ENCODE measurements at regions not wholly inside any gene's neighbourhood (a gene's known extent, or its start where the extent isn't known, plus 50 kb on each side); places are given as distances from the start of the nearest gene placed in this dataset.

GRCh38 chr3:168495932-168496331 is 400.2 kb upstream of the GOLIM4 start:
- no peak for DNase-seq

DNA sequence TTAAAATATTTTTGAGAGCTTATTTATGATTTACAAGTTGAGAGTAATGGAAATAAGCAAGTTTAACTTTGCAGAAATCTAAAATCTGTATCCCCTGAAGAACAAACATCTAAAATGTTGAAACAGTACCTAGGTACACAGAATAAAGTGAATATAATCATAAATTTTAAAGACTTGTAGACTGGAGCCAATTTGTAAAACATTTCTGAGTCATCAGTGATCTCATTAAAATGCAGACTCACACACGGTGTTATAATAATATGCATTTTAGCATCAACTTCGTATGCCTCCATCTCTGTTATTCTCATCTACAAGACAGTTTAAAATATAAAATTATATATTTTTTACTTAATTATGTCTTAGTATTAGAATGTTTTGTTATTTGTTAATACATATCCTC is 399.5 kb upstream of the GOLIM4 start:
- no peak for DNase-seq

DNA sequence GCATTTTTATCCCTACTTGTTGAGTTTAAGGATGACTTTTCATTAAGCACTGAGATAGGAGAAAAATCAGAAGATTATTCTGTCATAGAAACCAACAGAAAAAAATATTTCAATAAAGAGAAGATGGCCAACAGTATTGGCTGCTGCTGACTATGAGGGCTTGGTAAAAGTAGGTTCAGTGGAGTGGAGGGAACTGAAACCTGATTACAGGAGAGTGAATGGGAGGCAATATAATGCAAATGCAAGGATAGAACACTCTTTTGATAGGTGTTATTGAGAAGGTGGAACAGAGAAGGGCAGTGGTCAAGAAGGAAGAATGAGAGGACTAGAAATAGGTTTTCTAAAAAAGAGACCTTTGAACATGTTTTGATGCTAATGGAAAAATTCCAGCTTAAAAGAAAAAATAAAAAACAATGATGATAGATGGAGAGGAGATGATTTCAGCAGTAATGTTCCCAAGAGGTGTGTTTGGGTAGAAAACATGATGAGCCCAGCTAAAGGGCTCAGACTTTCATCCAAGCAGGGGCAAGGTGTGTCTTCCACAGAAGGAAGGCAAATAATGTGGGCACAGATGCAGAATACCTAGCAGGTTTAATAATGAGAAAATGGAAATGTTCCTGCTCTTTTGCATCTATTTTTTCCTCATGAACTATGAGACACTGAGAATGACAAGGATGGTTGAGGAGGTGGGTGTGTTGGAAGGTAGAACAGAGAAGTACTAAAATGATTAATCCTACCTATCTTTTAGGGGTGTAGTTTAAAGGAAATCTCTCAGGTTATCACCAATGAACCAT is 397.9 kb upstream of the GOLIM4 start:
- DNase-seq: no peak

DNA sequence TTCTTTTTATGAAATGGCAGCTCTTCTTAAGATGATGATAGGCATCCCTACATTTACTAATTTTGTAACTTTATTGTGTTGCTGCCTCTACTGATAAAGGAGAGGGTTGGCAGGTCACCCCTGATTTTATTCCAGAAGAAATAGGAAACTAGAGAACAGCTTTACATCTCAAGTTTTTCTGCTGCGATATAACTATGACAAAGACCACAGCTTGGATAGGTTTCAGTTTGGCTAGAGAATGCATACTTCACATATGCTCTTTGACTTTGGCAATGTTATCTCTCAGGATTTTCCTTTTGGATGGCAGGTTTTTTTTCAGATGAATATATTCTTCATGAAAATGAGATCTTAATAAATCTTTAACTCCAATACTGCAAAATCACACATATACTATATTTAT is 395.3 kb upstream of the GOLIM4 start:
- DNase-seq: no peak

GRCh38 chr3:168489301-168489700 is 393.6 kb upstream of the GOLIM4 start:
- DNase-seq: no peak

DNA sequence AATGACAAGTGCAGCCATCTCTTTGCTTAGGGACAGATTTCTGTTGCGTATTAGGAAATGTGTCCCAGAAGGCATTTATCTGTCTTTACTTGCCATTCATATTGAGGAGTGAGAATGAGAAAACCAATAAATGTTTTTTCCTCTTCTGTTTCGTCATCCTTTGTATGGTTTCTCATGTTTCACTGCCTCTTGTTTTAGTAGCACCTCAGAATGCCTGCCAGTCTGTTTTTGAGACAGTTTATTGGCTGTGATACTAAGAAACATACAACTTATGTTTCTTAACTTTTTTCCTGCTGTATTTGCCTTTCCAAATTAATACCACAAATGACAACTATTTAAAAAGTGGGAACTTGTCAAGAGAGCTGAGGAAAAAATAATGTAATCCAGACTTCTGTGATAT is 390.2 kb upstream of the GOLIM4 start:
- no peak for DNase-seq

DNA sequence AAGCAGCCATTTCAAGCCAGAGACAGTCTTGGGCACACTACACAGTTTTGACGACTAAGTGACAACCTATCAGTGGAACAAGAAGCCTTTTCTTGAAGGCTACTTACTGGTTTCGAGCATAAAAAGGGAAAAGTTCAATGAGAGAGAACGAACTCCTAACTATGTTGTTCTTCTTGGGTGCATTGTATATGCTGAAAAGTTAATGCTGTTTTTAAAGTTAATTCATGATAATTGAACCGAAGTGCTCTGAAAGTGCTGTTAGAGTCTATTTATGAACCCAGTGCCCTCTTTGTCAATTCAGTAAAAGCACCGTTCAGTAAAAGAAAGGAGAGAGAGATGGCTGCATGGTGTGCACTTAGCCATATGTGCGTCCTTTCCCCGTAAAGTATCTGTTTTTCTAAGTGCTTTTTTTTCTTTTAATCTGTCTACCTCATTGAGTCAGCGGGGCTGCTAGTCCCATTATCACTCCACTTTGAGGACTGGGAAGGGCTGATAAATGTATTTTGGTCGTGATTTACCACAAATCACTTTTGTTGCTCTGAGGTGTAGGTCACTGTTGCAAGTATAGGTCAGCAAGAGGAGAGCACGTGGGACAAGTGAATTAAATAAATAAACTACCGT is 380.7 kb upstream of the GOLIM4 start:
- no peak for DNase-seq

DNA sequence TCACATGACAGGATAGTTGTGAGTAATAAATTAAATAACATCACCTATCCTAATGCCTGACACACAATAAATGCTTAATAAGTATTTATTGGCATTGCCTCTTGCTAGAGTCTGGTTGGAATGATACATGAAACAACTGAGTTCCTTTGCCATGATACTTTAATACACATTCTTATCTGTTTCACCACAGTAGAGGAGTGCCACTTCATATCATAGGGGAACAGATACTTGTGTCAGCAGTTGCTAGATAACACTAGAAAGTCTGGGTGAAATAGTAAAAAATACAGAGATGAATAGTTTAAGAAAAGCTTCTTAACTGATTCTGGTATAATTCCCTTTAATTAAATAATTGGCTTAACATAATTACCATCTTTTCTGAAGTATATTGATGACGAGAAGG is 380.0 kb upstream of the GOLIM4 start:
- no peak for DNase-seq

DNA sequence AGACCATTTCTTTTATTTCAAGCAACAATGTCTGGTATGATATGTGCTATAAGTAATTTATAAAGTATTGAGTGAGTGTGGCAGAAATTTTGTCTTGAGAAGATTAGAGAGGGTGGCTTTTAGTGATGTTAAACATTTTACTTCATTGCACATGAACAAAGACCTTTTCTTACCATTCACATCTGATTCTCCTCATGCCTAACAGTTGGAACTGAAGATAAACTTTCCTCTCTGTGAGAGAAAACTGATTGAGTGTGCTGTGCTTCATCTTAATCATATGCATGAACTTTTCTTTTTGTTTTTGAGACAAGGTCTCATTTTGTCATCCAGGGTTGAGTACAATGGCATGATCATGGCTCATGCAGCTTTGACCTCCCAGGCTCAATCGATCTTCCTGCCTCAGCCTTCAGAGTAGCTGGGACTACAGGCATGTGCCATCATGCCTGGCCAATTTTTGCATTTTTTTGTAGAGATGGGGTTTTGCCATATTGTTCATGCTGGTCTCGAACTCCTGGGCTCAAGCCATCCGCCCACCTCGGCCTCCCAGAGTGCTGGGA is 377.7 kb upstream of the GOLIM4 start:
- DNase-seq: no peak

DNA sequence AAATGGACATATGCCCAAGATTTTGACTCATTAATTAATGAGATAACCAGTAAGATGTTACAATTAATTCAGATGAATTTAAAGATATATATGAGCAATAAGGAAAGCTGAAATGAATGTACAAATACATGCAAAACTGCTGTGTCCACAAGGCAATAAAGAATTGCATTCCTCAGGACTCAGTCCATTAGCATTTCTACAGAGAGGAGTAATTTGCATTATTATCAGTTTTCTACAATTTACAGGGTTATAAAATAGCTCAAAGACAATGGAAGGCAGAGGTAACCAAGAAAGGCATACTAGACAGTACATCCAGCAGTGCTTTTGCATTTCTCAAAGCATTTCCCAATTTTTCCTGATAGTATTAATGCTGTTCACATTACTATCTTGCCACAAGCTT is 377.1 kb upstream of the GOLIM4 start:
- DNase-seq: no peak

GRCh38 chr3:168470380-168470779 is 374.7 kb upstream of the GOLIM4 start:
- no peak for DNase-seq

- DNase-seq: no peak
Observed at GRCh38 chr3:168469436-168469835, 373.7 kb upstream of the GOLIM4 start.

GRCh38 chr3:168467115-168467714 is 371.5 kb upstream of the GOLIM4 start:
- DNase-seq: peak; percentile 58

- no peak for DNase-seq
Observed at GRCh38 chr3:168461793-168462192, 366.1 kb upstream of the GOLIM4 start.

DNA sequence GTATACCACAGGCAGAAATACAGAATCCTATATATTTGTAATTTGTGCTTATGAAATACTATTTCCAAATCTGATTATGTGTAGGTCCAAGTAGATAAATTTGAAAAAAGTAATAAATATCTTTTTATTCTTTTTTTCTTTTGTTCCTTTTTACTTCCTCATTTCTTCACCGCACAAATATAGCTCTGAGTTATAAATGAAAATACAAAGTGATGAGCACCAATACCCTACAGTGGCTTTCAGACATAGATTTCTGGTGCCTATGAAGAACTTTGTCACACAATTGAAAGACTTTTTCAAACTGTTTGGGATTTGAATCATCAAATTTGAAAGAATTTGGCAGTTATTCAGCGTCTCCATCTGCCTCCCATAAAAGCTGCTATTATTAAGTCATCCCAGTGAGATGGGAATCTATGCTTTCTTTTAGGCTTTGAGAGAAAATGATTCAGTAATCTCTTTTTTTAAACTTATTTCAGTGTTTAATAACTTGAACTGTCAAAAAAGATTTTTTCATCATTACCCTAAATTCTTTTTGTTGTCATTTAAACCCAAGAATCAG is 363.6 kb upstream of the GOLIM4 start:
- peak; percentile 47 for DNase-seq

GRCh38 chr3:168457954-168458539 is 362.3 kb upstream of the GOLIM4 start:
- peak; percentile 75 for DNase-seq

GRCh38 chr3:168455814-168456213 is 360.1 kb upstream of the GOLIM4 start:
- DNase-seq: no peak

DNA sequence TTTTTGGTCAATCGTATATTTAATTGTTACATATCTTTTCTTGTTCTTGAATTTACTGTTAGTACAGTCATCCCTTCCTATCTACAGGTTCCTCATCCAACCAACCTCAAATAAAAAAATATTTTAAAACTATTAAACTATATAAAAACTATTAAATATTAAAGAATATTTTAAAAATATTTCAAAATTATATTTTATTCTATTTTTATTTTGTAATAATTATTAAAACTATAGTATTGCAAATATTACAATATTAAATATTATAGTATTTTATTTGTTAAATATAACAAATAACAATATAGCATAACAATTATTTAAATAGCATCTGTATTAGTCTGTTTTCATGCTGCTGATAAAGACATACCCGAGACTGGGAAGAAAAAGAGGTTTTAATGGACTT is 357.9 kb upstream of the GOLIM4 start:
- no peak for DNase-seq

DNA sequence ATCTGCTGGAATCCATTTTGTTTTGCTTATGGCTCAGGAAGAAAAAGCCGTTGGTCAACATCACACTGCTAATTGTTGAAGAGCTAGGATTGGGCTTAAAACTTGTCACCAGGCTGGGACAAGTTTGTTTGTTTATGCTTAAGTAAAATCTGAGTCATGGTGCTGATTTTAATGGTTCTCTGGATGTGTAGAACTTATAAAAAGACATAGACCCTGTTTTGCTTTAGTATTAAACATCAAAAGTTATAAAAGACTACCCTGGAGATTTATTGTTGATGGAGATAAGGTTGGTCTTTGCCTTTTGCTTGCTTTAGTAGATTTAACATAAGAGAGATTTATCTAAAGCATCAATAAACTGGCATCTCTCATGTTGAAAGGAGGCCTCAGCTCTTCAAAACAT is 348.2 kb upstream of the GOLIM4 start:
- no peak for DNase-seq

- DNase-seq: no peak
Observed at GRCh38 chr3:168442502-168442901, 346.8 kb upstream of the GOLIM4 start.

DNA sequence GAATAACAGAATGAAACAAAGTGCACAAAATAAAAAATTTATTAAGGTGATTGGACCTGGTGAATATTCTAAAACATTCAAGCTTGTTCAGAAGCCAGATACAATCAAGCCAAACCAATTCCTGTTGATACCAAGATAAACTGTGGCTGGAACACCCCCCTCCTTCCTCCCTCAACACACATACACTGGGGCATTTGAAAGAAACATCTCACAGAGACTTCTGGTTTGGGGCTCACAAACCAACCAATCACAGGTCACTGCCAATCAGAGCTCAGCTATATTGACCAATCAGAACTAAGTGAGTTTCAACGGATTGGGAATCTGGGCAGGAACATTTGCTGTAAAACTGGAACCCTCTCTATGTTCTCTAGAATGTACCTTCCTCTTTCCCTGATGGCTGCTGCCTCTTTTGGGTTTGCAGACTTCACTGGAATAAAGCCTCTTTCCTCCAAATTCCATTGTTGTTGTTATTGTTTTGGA is 340.6 kb upstream of the GOLIM4 start:
- no peak for DNase-seq

- DNase-seq: no peak
Observed at GRCh38 chr3:168431491-168431890, 335.8 kb upstream of the GOLIM4 start.

- no peak for DNase-seq
Observed at GRCh38 chr3:168427835-168428475, 332.2 kb upstream of the GOLIM4 start.

All from NCI-H1105 treated with DMSO at 0.1 percent for 48 hours (cell line).